ENCODE measurements at regions not wholly inside any gene's neighbourhood (a gene's known extent, or its start where the extent isn't known, plus 50 kb on each side); places are given as distances from the start of the nearest gene placed in this dataset.
A peak's percentile ranks its signal among the peaks of the same experiment; 100 is the strongest.

DNA sequence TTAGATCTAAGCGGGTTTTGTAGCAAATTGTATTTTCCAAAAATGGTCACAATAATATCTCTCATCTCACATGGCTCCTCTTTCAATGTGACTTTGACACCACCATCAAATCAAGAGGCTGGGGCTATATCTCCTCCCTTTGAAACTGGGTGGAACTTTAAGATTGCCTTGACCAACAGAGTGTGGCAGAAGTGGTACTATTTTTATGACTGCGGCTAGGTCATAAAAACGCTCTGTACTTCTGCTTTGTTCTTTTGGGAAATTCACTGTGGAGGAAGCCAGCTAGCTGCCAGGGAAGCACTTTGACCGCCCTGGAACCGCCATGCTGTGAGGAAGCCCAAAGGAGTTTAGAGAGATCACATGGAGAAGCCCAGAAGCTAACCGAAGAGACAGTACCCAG, 50.7 kb upstream of the ACOT11 start:
- Histone ChIP-seq H3K9ac (ENCODE audit: low read length) (no peak overlapping the region), H3K4me1 (ENCODE audit: control insufficient read depth, low read depth, low read length) (peaks cover 11% of the 10 kb centered on the region), H3K27me3 (ENCODE audit: control insufficient read depth, insufficient read depth, low read length) (peaks cover 13% of the 10 kb centered on the region), H3K9me3 (ENCODE audit: control insufficient read depth, low read depth, low read length) (no peaks in the 10 kb centered on the region), H3K27ac (ENCODE audit: low read length) (no peak overlapping the region), H3K4me3 (ENCODE audit: low read length) (no peak overlapping the region), H3K36me3 (ENCODE audit: control insufficient read depth, low read depth, low read length) (no peaks in the 10 kb centered on the region)

DNA sequence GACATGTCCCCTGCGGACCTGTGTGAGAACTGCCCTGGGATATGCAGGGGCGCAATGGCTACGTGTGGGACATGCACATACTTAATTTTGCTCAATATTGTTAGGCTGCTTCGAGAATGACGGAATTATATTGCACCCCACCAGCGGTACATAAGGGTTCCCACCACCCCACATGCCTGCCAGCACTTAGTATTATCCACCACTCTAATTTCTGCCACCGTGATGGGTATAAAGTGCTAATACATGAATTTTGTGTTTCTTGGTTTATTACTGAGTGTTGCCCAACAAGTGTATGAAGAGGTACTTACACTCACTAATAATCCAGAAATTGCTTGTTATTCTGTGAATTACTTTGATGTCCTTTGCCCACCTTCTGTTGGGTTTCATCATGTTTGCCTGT, 52.1 kb upstream of the ACOT11 start:
- peaks cover 19% of the 10 kb centered on the region for H3K27me3 ChIP-seq (ENCODE audit: control insufficient read depth, insufficient read depth, low read length)

GRCh38 chr1:54493608-54494007, 54.4 kb upstream of the ACOT11 start:
- Histone ChIP-seq H3K36me3 (ENCODE audit: control insufficient read depth, low read depth, low read length) (no peaks in the 10 kb centered on the region), H3K27ac (ENCODE audit: low read length) (no peak overlapping the region), H3K9ac (ENCODE audit: low read length) (no peak overlapping the region), H3K4me1 (ENCODE audit: control insufficient read depth, low read depth, low read length) (peaks cover 17% of the 10 kb centered on the region), H3K9me3 (ENCODE audit: control insufficient read depth, low read depth, low read length) (no peaks in the 10 kb centered on the region), H3K27me3 (ENCODE audit: control insufficient read depth, insufficient read depth, low read length) (peaks cover 12% of the 10 kb centered on the region), H3K4me3 (ENCODE audit: low read length) (no peak overlapping the region)

More for the DNA sequence above, 52.1 kb upstream of the ACOT11 start:
- no peak overlapping the region for H3K9ac ChIP-seq (ENCODE audit: low read length)
- H3K4me1 ChIP-seq (ENCODE audit: control insufficient read depth, low read depth, low read length) = peaks cover 14% of the 10 kb centered on the region
- no peak overlapping the region for H3K4me3 ChIP-seq (ENCODE audit: low read length)
- no peaks in the 10 kb centered on the region for H3K9me3 ChIP-seq (ENCODE audit: control insufficient read depth, low read depth, low read length)
- H3K36me3 ChIP-seq (ENCODE audit: control insufficient read depth, low read depth, low read length) = no peaks in the 10 kb centered on the region
- no peak overlapping the region for H3K27ac ChIP-seq (ENCODE audit: low read length)

DNA sequence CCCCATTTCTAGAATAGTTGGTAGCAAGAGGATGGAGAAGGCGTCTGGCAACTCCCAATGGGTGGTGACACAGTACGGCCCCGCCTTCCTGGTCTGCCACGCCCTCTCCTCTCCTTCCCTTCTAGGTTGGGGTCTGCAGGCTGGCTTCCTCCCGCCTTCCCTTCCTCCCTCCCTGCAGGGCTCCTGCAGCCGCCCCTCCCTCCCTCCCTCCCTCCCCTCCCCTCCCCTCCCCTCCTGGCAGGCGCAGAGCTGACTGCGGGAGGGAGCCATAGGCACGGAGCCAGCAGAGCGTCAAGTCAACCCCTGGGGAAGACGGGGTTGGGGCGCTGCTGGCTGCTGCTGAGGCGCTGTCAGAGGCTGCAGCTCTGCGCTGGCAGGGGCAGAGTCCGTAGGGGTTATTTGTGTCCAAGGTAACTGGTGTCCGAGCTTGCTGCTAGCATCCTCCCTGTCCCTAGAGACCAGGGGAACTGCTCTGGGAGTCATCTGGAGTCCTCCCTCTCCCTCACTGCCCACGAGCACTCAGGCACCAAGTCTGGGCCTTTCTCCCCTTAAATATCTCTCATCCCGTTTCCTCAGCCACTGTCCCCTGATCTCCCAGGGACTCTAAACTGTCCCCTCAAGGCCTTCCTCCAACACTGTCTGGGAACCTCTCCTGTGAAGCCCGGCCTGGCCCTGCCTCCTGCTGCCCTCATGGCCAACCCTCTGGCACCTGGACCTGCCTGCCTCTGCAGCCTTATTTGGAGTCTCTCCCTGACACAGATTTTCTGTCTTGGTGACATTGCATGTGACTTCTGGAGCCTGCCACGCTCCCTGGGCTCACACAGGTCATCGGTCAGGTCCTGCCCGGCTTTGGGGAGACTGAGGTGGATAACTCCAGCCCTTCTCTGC, 57.4 kb upstream of the ACOT11 start:
- H3K9me3 ChIP-seq (ENCODE audit: control insufficient read depth, low read depth, low read length) = no peaks in the 10 kb centered on the region
- no peak overlapping the region for H3K27ac ChIP-seq (ENCODE audit: low read length)
- H3K36me3 ChIP-seq (ENCODE audit: control insufficient read depth, low read depth, low read length) = no peaks in the 10 kb centered on the region
- H3K9ac ChIP-seq (ENCODE audit: low read length) = no peak overlapping the region
- peaks cover 26% of the 10 kb centered on the region for H3K27me3 ChIP-seq (ENCODE audit: control insufficient read depth, insufficient read depth, low read length)
- H3K4me1 ChIP-seq (ENCODE audit: control insufficient read depth, low read depth, low read length) = peaks cover 30% of the 10 kb centered on the region
- H3K4me3 ChIP-seq (ENCODE audit: low read length) = peak overlapping the region; percentile 11

- Histone ChIP-seq H3K4me1 (ENCODE audit: control insufficient read depth, low read depth, low read length) (peaks cover 30% of the 10 kb centered on the region), H3K27me3 (ENCODE audit: control insufficient read depth, insufficient read depth, low read length) (peaks cover 26% of the 10 kb centered on the region), H3K4me3 (ENCODE audit: low read length) (no peak overlapping the region), H3K36me3 (ENCODE audit: control insufficient read depth, low read depth, low read length) (no peaks in the 10 kb centered on the region), H3K9ac (ENCODE audit: low read length) (no peak overlapping the region), H3K27ac (ENCODE audit: low read length) (no peak overlapping the region), H3K9me3 (ENCODE audit: control insufficient read depth, low read depth, low read length) (no peaks in the 10 kb centered on the region)
These were observed 58.3 kb upstream of the ACOT11 start for GRCh38 chr1:54489627-54490250.

DNA sequence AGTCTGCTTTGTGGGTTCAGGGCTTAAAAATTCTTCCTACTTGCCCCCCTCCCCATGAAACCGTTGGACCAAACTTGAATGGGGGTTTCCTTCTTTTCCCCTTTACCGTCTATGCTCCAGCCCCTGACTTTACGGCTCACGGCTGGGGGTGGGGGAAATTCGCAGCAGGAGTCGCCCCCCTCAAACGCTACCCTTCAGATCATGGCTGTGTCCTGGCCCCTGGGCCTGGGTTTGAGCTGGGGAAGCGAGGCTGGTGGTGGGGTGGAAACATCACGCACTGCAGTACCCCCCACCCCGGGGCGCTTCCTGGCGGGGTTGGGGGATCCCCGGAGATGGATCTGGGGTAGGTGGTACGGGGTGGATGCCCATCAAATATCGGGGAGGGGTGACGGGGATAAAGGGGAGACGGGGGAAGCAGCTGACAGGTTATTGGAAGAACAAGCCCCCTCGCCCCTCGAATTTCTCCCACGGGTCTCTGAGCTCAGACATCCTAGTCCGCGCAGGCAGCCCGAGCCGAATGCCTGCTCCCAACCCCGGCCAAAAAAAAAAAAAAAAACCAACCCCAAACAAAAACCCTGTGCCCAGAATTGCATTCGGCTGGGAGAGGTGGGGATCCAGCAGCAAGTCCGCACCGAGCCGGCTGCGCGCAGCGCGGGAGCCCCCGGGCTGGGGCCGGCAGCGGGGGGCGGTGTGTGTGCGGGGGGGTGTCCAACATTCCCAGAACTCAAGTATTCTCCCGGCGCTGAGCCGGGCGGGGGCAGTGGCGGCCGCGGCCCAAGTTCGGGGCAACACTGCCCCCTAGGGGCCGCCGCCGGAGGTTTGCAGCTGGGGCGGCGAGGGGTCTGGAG, 59.0 kb upstream of the ACOT11 start:
- H3K36me3 ChIP-seq (ENCODE audit: control insufficient read depth, low read depth, low read length) = no peaks in the 10 kb centered on the region
- peak overlapping the region; percentile 95 for H3K9ac ChIP-seq (ENCODE audit: low read length)
- peaks cover 26% of the 10 kb centered on the region for H3K27me3 ChIP-seq (ENCODE audit: control insufficient read depth, insufficient read depth, low read length)
- H3K4me3 ChIP-seq (ENCODE audit: low read length) = peak overlapping the region; percentile 75
- peaks cover 30% of the 10 kb centered on the region for H3K4me1 ChIP-seq (ENCODE audit: control insufficient read depth, low read depth, low read length)
- no peaks in the 10 kb centered on the region for H3K9me3 ChIP-seq (ENCODE audit: control insufficient read depth, low read depth, low read length)
- peak overlapping the region; percentile 91 for H3K27ac ChIP-seq (ENCODE audit: low read length)

- H3K27me3 ChIP-seq (ENCODE audit: control insufficient read depth, insufficient read depth, low read length) = peaks cover 26% of the 10 kb centered on the region
- H3K4me1 ChIP-seq (ENCODE audit: control insufficient read depth, low read depth, low read length) = peaks cover 30% of the 10 kb centered on the region
- H3K9ac ChIP-seq (ENCODE audit: low read length) = peak overlapping the region; percentile 95
- H3K27ac ChIP-seq (ENCODE audit: low read length) = no peak overlapping the region
- H3K9me3 ChIP-seq (ENCODE audit: control insufficient read depth, low read depth, low read length) = no peaks in the 10 kb centered on the region
- H3K36me3 ChIP-seq (ENCODE audit: control insufficient read depth, low read depth, low read length) = no peaks in the 10 kb centered on the region
- H3K4me3 ChIP-seq (ENCODE audit: low read length) = peak overlapping the region; percentile 75
These were observed 59.8 kb upstream of the ACOT11 start for GRCh38 chr1:54488065-54488750.

DNA sequence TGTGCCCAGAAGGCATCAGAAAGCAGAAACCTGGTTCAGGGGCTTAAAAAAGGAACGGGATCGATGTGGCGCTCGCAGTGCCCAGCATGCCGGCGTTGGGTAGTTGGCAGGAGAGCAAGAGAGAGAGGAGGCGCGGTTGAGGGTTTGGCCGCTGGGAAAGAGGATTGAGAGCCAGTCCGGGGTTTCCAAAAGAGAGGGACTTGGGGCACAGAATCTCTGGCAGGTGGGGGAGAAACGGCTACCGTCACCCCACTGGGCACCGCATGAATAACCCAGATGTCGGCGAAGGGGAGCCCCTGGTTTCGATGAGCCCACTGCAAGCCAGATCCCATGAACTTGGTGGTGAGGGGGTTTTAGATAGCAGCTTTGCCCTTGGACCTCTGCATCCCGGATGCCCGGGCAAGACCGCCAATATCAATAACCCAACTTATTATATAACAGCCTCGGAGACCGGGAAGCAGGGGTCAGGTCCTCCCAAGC, 60.4 kb upstream of the ACOT11 start:
- Histone ChIP-seq H3K4me1 (ENCODE audit: control insufficient read depth, low read depth, low read length) (peaks cover 30% of the 10 kb centered on the region), H3K27ac (ENCODE audit: low read length) (no peak overlapping the region), H3K27me3 (ENCODE audit: control insufficient read depth, insufficient read depth, low read length) (peaks cover 26% of the 10 kb centered on the region), H3K9me3 (ENCODE audit: control insufficient read depth, low read depth, low read length) (no peaks in the 10 kb centered on the region), H3K36me3 (ENCODE audit: control insufficient read depth, low read depth, low read length) (no peaks in the 10 kb centered on the region), H3K9ac (ENCODE audit: low read length) (peak overlapping the region; percentile 69), H3K4me3 (ENCODE audit: low read length) (peak overlapping the region; percentile 58)

GRCh38 chr1:54486907-54487306, 61.1 kb upstream of the ACOT11 start:
- H3K4me1 ChIP-seq (ENCODE audit: control insufficient read depth, low read depth, low read length) = peaks cover 30% of the 10 kb centered on the region
- H3K4me3 ChIP-seq (ENCODE audit: low read length) = peak overlapping the region; percentile 58
- no peak overlapping the region for H3K27ac ChIP-seq (ENCODE audit: low read length)
- no peaks in the 10 kb centered on the region for H3K9me3 ChIP-seq (ENCODE audit: control insufficient read depth, low read depth, low read length)
- H3K36me3 ChIP-seq (ENCODE audit: control insufficient read depth, low read depth, low read length) = no peaks in the 10 kb centered on the region
- peaks cover 26% of the 10 kb centered on the region for H3K27me3 ChIP-seq (ENCODE audit: control insufficient read depth, insufficient read depth, low read length)
- H3K9ac ChIP-seq (ENCODE audit: low read length) = peak overlapping the region; percentile 69

GRCh38 chr1:54485416-54485815, 62.6 kb upstream of the ACOT11 start:
- Histone ChIP-seq H3K4me1 (ENCODE audit: control insufficient read depth, low read depth, low read length) (peaks cover 27% of the 10 kb centered on the region), H3K9me3 (ENCODE audit: control insufficient read depth, low read depth, low read length) (no peaks in the 10 kb centered on the region), H3K9ac (ENCODE audit: low read length) (no peak overlapping the region), H3K27me3 (ENCODE audit: control insufficient read depth, insufficient read depth, low read length) (peaks cover 19% of the 10 kb centered on the region), H3K27ac (ENCODE audit: low read length) (no peak overlapping the region), H3K4me3 (ENCODE audit: low read length) (no peak overlapping the region), H3K36me3 (ENCODE audit: control insufficient read depth, low read depth, low read length) (no peaks in the 10 kb centered on the region)

Measured in iPS-18a (cell line).